ENCODE measurements at regions not wholly inside any gene's neighbourhood (a gene's known extent, or its start where the extent isn't known, plus 50 kb on each side); places are given as distances from the start of the nearest gene placed in this dataset.

- Mint-ChIP-seq H3K4me3 (no peak overlapping the region), H3K36me3 (no peaks in the 10 kb centered on the region), H3K27me3 (no peaks in the 10 kb centered on the region), H3K27ac (no peak overlapping the region), H3K9me3 (peaks cover 0 to 14% (median 5%) of the 10 kb centered on the region in 8 donors), H3K4me1 (no peaks in the 10 kb centered on the region)
- CTCF ChIA-PET (ENCODE audit: partially characterized antibody) = no interaction called here
- Histone ChIP-seq H3K4me1 (ENCODE audit: insufficient read depth, low read length) (no peaks in the 10 kb centered on the region), H3K36me3 (ENCODE audit: insufficient read depth, low read length) (no peaks in the 10 kb centered on the region), H3K27me3 (ENCODE audit: insufficient read depth, low read length) (no peaks in the 10 kb centered on the region), H3K4me3 (ENCODE audit: low read length in 2 of 2) (no peak overlapping the region), H3K9me3 (ENCODE audit: control insufficient read depth in 1 of 2, low read length in 2 of 2) (no peaks in the 10 kb centered on the region), H3K27ac (ENCODE audit: low read depth, low read length) (no peak overlapping the region)
- intact Hi-C loops (cut with micrococcal nuclease) = no loop called here
- POLR2A ChIA-PET (ENCODE audit: partially characterized antibody) = no interaction called here
- no peak for DNase-seq
Observed at GRCh38 chr18:41347057-41347456, 608.0 kb upstream of the PIK3C3 start.

- Histone ChIP-seq H3K4me1 (ENCODE audit: insufficient read depth, low read length) (no peaks in the 10 kb centered on the region), H3K27me3 (ENCODE audit: insufficient read depth, low read length) (no peaks in the 10 kb centered on the region), H3K4me3 (ENCODE audit: low read length in 2 of 2) (no peak overlapping the region), H3K27ac (ENCODE audit: low read depth, low read length) (no peak overlapping the region), H3K9me3 (ENCODE audit: control insufficient read depth in 1 of 2, low read length in 2 of 2) (no peaks in the 10 kb centered on the region), H3K36me3 (ENCODE audit: insufficient read depth, low read length) (no peaks in the 10 kb centered on the region)
- H3K4me1 Mint-ChIP-seq = no peaks in the 10 kb centered on the region
- ChIA-PET CTCF (ENCODE audit: partially characterized antibody) (no interaction called here), POLR2A (ENCODE audit: partially characterized antibody) (no interaction called here)
- intact Hi-C loops (cut with micrococcal nuclease) = no loop called here
- no peaks in the 10 kb centered on the region for H3K36me3 Mint-ChIP-seq
- H3K9me3 Mint-ChIP-seq = peaks cover 0 to 24% (median 6%) of the 10 kb centered on the region in 8 donors
- no peaks in the 10 kb centered on the region for H3K27me3 Mint-ChIP-seq
- no peak for DNase-seq
- H3K4me3 Mint-ChIP-seq = no peak overlapping the region
- no peak overlapping the region for H3K27ac Mint-ChIP-seq
Observed at GRCh38 chr18:41343808-41344207, 611.2 kb upstream of the PIK3C3 start.

- Mint-ChIP-seq H3K4me1 (no peaks in the 10 kb centered on the region), H3K4me3 (no peak overlapping the region), H3K27ac (no peak overlapping the region), H3K36me3 (no peaks in the 10 kb centered on the region), H3K9me3 (peaks cover 0 to 19% (median 7%) of the 10 kb centered on the region in 8 donors), H3K27me3 (no peaks in the 10 kb centered on the region)
- Histone ChIP-seq H3K27me3 (ENCODE audit: insufficient read depth, low read length) (no peaks in the 10 kb centered on the region), H3K27ac (ENCODE audit: low read depth, low read length) (no peak overlapping the region), H3K36me3 (ENCODE audit: insufficient read depth, low read length) (no peaks in the 10 kb centered on the region), H3K4me1 (ENCODE audit: insufficient read depth, low read length) (no peaks in the 10 kb centered on the region), H3K4me3 (ENCODE audit: low read length in 2 of 2) (no peak overlapping the region), H3K9me3 (ENCODE audit: control insufficient read depth in 1 of 2, low read length in 2 of 2) (no peaks in the 10 kb centered on the region)
- POLR2A ChIA-PET (ENCODE audit: partially characterized antibody) = no interaction called here
- intact Hi-C loops (cut with micrococcal nuclease) = no loop called here
- no peak for DNase-seq
- CTCF ChIA-PET (ENCODE audit: partially characterized antibody) = no interaction called here
Observed at GRCh38 chr18:41338341-41338740, 616.7 kb upstream of the PIK3C3 start.

- H3K36me3 ChIP-seq (ENCODE audit: insufficient read depth, low read length) = no peaks in the 10 kb centered on the region
Observed at GRCh38 chr18:41331661-41332060, 623.4 kb upstream of the PIK3C3 start.

GRCh38 chr18:41326311-41326710 is 628.7 kb upstream of the PIK3C3 start:
- no peaks in the 10 kb centered on the region for H3K4me1 ChIP-seq (ENCODE audit: insufficient read depth, low read length)
- Mint-ChIP-seq H3K36me3 (no peaks in the 10 kb centered on the region), H3K27me3 (no peaks in the 10 kb centered on the region), H3K4me1 (no peaks in the 10 kb centered on the region), H3K9me3 (peaks cover 6 to 38% (median 15%) of the 10 kb centered on the region in 8 donors), H3K4me3 (no peak overlapping the region), H3K27ac (no peak overlapping the region)
- H3K27ac ChIP-seq (ENCODE audit: low read depth, low read length) = no peak overlapping the region
- intact Hi-C loops (cut with micrococcal nuclease) = no loop called here
- H3K9me3 ChIP-seq (ENCODE audit: control insufficient read depth in 1 of 2, low read length in 2 of 2) = no peaks in the 10 kb centered on the region
- H3K36me3 ChIP-seq (ENCODE audit: insufficient read depth, low read length) = no peaks in the 10 kb centered on the region
- no peak overlapping the region for H3K4me3 ChIP-seq (ENCODE audit: low read length in 2 of 2)
- no peaks in the 10 kb centered on the region for H3K27me3 ChIP-seq (ENCODE audit: insufficient read depth, low read length)
- no peak for DNase-seq
- CTCF ChIA-PET (ENCODE audit: partially characterized antibody) = no interaction called here
- POLR2A ChIA-PET (ENCODE audit: partially characterized antibody) = no interaction called here

More at GRCh38 chr18:41331661-41332060, 623.4 kb upstream of the PIK3C3 start:
- Histone ChIP-seq H3K4me3 (ENCODE audit: low read length in 2 of 2) (no peak overlapping the region), H3K4me1 (ENCODE audit: insufficient read depth, low read length) (no peaks in the 10 kb centered on the region), H3K27me3 (ENCODE audit: insufficient read depth, low read length) (no peaks in the 10 kb centered on the region), H3K27ac (ENCODE audit: low read depth, low read length) (no peak overlapping the region), H3K9me3 (ENCODE audit: control insufficient read depth in 1 of 2, low read length in 2 of 2) (no peaks in the 10 kb centered on the region)
- intact Hi-C loops (cut with micrococcal nuclease) = no loop called here
- ChIA-PET CTCF (ENCODE audit: partially characterized antibody) (interaction anchor here (2.4 kb wide), 1 partner anchor 13 kb away, joined by 8 read pairs; no protein-coding TSS in a partner anchor), POLR2A (ENCODE audit: partially characterized antibody) (no interaction called here)
- no peak for DNase-seq
- Mint-ChIP-seq H3K4me1 (no peaks in the 10 kb centered on the region), H3K9me3 (peaks cover 4 to 26% (median 12%) of the 10 kb centered on the region in 8 donors), H3K4me3 (no peak overlapping the region), H3K27me3 (no peaks in the 10 kb centered on the region), H3K27ac (no peak overlapping the region), H3K36me3 (no peaks in the 10 kb centered on the region)

GRCh38 chr18:41324934-41325333 is 630.1 kb upstream of the PIK3C3 start:
- H3K27ac Mint-ChIP-seq = no peak overlapping the region
- no peaks in the 10 kb centered on the region for H3K4me1 Mint-ChIP-seq
- POLR2A ChIA-PET (ENCODE audit: partially characterized antibody) = no interaction called here
- CTCF ChIA-PET (ENCODE audit: partially characterized antibody) = no interaction called here
- H3K4me3 Mint-ChIP-seq = no peak overlapping the region
- no peaks in the 10 kb centered on the region for H3K36me3 Mint-ChIP-seq
- peaks cover 6 to 38% (median 17%) of the 10 kb centered on the region in 8 donors for H3K9me3 Mint-ChIP-seq
- no peaks in the 10 kb centered on the region for H3K36me3 ChIP-seq (ENCODE audit: insufficient read depth, low read length)
- no peaks in the 10 kb centered on the region for H3K9me3 ChIP-seq (ENCODE audit: control insufficient read depth in 1 of 2, low read length in 2 of 2)
- DNase-seq = peak in 1 of 5 donors; percentile 12
- H3K27me3 ChIP-seq (ENCODE audit: insufficient read depth, low read length) = no peaks in the 10 kb centered on the region
- intact Hi-C loops (cut with micrococcal nuclease) = no loop called here
- no peak overlapping the region for H3K4me3 ChIP-seq (ENCODE audit: low read length in 2 of 2)
- H3K27me3 Mint-ChIP-seq = no peaks in the 10 kb centered on the region
- H3K4me1 ChIP-seq (ENCODE audit: insufficient read depth, low read length) = no peaks in the 10 kb centered on the region
- no peak overlapping the region for H3K27ac ChIP-seq (ENCODE audit: low read depth, low read length)

GRCh38 chr18:41324020-41324791 is 630.8 kb upstream of the PIK3C3 start:
- H3K9me3 Mint-ChIP-seq = peaks cover 6 to 34% (median 14%) of the 10 kb centered on the region in 8 donors
- no peaks in the 10 kb centered on the region for H3K27me3 Mint-ChIP-seq
- DNase-seq = peak in 1 of 5 donors; percentile 19
- no peak overlapping the region for H3K27ac Mint-ChIP-seq
- Histone ChIP-seq H3K9me3 (ENCODE audit: control insufficient read depth in 1 of 2, low read length in 2 of 2) (no peaks in the 10 kb centered on the region), H3K27me3 (ENCODE audit: insufficient read depth, low read length) (no peaks in the 10 kb centered on the region), H3K27ac (ENCODE audit: low read depth, low read length) (no peak overlapping the region), H3K4me1 (ENCODE audit: insufficient read depth, low read length) (no peaks in the 10 kb centered on the region), H3K4me3 (ENCODE audit: low read length in 2 of 2) (no peak overlapping the region), H3K36me3 (ENCODE audit: insufficient read depth, low read length) (no peaks in the 10 kb centered on the region)
- H3K4me3 Mint-ChIP-seq = no peak overlapping the region
- CTCF ChIA-PET (ENCODE audit: partially characterized antibody) = no interaction called here
- no peaks in the 10 kb centered on the region for H3K36me3 Mint-ChIP-seq
- POLR2A ChIA-PET (ENCODE audit: partially characterized antibody) = no interaction called here
- intact Hi-C loops (cut with micrococcal nuclease) = no loop called here
- H3K4me1 Mint-ChIP-seq = no peaks in the 10 kb centered on the region

Data from CD4-positive, alpha-beta memory T cell (primary cell).